Breast epithelium (tissue), 3 donors: ENCODE measurements at regions not wholly inside any gene's neighbourhood (a gene's known extent, or its start where the extent isn't known, plus 50 kb on each side); places are given as distances from the start of the nearest gene placed in this dataset.

Source experiments
- POLR2A ChIP-seq: fragments of 450-650 bp; IDR thresholded peaks from one replicate; pipeline ENCODE4 v1.6.1; 2016; ENCODE audit warnings: antibody characterized with exemption, mild to moderate bottlenecking, moderate library complexity
- POLR2AphosphoS5 ChIP-seq, 3 donors: sonication (generic); formaldehyde crosslinking; IDR thresholded peaks; one replicate each; pipeline ENCODE4 v1.6.1; 2017; ENCODE audit warnings: antibody characterized with exemption in 3 of 3
- TF ChIP-seq, protein P1 (sequence below), 3 donors: fragments of 450-650 bp; IDR thresholded peaks; one replicate each; pipeline ENCODE4 v1.5.1; 2016 to 2017; ENCODE audit warnings: antibody characterized with exemption in 3 of 3, mild to moderate bottlenecking in 3 of 3, moderate library complexity in 3 of 3

GRCh38 chr20:19875376-19876221 is 117.5 kb downstream of the RIN2 start:
- TF ChIP-seq POLR2A (no peak), POLR2AphosphoS5 (IDR thresholded peaks at IDR 0.05) (no peak)
- TF ChIP-seq, protein P1, sequence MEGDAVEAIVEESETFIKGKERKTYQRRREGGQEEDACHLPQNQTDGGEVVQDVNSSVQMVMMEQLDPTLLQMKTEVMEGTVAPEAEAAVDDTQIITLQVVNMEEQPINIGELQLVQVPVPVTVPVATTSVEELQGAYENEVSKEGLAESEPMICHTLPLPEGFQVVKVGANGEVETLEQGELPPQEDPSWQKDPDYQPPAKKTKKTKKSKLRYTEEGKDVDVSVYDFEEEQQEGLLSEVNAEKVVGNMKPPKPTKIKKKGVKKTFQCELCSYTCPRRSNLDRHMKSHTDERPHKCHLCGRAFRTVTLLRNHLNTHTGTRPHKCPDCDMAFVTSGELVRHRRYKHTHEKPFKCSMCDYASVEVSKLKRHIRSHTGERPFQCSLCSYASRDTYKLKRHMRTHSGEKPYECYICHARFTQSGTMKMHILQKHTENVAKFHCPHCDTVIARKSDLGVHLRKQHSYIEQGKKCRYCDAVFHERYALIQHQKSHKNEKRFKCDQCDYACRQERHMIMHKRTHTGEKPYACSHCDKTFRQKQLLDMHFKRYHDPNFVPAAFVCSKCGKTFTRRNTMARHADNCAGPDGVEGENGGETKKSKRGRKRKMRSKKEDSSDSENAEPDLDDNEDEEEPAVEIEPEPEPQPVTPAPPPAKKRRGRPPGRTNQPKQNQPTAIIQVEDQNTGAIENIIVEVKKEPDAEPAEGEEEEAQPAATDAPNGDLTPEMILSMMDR (IDR thresholded peaks at IDR 0.05) = no peak
